Epidermal melanocyte (primary cell): ENCODE measurements at regions not wholly inside any gene's neighbourhood (a gene's known extent, or its start where the extent isn't known, plus 50 kb on each side); places are given as distances from the start of the nearest gene placed in this dataset.
"Not testable (repeated sequence)": the region's sequence is repeated elsewhere in the genome, so short reads cannot be mapped to it uniquely, and the experiment has no call there.

Experiments
- DNase-seq: peaks from one replicate; pipeline ENCODE4 v3.0.0; 2011; ENCODE audit warnings: low spot score; ENCODE audit not compliant: insufficient read length

DNA sequence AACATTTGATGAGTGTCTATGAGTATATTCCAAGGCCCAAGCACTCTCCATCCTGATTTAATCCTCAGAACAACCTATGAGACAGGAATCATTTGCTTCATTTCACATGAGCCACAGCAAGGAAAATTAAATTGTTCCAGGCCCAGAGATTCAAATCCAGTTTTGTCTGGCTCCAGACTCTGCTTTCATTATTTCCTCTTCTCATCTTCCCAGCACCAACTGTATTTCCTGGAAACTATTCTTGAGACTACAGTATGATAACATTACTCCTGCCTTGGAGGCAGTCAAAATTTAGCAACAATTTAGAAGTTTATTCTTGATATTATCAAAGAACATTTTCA lies 194.5 kb downstream of the ZNF608 start:
- DNase-seq: no peak

- no peak for DNase-seq
These were observed 195.7 kb downstream of the ZNF608 start for GRCh38 chr5:124550731-124551130.

DNA sequence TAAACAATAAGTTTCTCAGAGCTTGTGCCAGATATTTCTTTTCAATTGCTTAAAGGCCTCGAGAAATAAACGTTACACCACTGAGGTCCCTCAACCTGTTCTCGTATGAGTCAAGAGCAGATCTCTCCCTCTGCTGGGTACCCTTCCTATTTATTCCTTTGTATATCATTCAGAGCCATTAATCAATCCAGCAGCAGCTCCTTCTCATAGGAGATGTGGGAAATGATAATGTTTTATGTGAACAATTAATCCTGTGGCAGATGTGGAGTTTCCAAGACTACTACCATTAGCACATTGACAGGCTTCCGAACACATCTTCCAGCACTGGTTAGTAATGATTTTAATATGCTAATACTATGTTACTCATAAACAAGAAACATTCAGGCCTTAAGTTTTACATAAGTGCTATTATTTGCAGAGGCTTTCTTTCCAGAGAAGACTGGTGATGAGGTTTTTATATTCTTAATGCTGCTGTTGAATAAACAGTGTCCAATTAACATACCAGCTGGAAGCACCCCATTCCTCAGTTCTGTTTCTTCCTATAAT lies 196.5 kb downstream of the ZNF608 start:
- no peak for DNase-seq

DNA sequence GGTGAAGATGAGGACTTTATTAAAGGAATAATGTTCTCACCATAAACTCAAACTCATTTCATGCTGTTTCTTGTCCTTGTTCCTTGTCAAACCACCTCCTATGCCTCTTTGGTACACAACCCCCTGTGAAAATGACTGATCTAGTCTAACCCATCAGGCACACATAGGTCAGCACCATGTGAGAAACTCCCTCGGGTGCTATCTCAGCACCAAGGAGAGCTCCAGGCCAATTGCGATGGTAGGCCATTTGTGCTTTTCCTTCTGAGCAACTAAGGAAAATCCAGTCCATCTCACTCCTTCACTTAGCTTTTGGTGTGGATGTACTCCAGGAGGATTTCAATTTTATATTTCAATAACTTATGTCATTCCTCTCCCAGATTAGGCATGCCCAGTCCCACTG lies 199.8 kb downstream of the ZNF608 start:
- DNase-seq: no peak

DNA sequence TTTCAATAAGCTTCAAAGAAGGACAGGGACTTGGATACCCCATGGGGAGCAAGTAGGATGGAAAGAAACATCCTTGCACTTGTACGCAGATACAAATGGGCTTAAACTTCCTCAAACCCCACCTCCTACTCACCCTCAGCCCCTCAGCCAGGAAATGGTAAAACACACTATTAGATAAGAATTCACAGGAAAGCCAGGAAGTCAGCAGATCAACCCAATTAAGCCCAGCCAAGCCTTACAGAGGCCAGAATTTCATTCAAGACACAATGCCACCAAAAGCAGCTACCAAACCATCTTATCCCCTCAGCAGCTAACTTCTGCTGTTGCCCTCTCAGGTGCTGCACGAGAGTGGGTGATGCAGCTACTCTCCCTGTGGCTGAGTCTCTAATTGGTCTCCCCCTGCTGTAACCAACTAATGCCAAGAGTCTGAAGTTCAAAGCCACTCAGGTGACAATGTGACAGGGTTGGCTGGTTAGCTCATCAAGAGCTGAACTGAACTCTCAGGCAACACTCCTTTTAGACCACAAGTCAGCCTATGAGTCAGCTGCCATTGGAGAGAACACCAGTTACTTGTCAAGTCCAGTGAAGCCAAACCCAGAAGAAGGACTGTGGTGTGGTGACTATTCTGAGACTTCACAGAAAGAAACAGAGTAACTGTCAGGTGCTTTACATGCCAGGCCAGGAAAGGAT lies 201.9 kb downstream of the ZNF608 start:
- no peak for DNase-seq

DNA sequence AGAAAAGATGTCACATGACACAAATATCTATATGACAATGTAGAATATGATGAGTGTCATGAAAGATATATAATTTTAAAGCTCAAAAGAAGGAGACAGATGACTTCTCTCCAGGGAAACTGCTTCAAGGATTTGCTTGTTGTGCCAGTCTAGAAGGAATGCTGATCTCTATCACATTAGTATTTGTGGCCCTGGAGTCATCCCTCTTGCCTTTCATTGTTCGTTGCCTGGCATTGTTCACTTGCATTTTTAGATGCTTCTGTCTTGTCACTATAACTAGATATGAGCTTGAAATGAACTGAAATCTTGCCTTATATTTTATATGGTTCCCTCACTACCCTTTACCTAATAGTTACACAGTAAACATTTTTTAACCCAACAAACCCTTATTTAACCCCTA lies 207.5 kb downstream of the ZNF608 start:
- no peak for DNase-seq

GRCh38 chr5:124538191-124538590 lies 208.2 kb downstream of the ZNF608 start:
- DNase-seq: no peak

DNA sequence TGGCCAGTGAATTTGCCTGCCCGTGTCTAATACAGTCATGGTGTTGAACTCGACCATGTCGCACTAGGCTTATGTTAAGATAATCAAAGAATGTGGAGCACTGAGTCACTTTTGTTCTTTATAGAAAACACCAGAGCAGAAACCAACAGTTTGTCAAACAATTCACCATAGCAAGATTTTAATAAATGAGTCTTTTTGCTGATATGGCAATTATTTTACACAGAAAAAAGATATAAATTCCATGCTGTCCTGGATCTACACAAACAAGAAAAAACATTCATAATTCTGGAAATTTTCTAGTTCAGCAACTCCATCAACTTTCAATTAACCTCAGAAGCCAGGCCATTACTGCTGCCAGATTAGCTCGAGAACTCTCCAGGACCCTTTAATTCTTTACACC lies 208.9 kb downstream of the ZNF608 start:
- no peak for DNase-seq

GRCh38 chr5:124537107-124537506 lies 209.3 kb downstream of the ZNF608 start:
- no peak for DNase-seq

DNA sequence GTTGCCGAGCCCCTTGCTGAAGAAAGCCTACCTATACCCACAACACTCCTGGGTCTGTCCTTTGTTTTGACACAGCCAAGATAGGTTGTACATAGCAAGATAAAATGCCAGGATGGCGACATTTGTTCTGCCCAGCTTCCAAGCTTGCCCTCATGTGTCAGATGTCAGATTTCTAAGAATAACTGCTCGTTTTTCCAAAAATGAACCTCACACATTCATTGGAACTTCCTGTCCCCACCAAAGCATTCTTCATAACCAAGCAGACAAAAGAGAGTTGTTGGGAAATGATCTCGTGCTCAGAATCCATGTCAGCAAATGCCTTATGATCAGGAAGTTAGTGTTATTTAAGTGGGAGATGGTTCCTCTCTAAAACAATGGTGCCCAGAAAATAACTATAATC lies 210.1 kb downstream of the ZNF608 start:
- DNase-seq: no peak

DNA sequence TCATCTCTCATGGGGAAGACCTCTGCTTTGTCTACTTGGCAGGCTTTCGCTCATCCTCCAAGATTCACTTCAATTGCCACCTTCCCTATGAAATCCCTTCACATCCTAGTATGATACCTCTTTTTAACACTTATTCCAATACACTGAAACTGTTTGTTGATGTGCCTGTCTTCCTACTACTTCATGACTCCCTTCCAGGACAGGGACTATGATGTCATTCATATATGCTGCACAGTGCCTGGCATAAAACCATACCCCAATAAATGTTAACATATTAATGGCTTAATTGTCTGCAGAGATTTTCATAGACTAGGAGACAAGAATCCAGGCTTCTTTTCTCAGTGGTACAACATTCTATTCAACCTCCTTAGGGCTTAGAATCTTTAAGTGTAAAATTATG lies 215.5 kb downstream of the ZNF608 start:
- no peak for DNase-seq

DNA sequence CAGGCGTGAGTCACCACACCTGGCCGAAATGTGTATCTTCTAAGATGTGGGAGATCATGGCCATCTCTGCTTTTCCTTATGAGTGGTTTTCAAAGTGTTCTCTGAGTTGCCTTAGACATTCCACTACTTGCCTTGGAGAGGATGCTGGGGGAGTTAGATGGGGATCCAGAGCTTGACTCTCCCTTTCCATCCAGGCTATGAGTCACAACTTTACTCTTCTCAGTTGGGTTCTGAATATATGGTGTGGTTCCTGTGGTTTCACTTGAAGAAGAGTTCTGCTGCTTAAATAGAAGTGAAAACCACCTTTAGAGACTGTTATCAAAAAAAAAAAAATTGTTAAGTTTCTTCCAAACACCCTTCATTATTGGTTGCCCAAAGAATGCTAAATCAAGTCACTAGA lies 217.6 kb downstream of the ZNF608 start:
- DNase-seq: no peak

DNA sequence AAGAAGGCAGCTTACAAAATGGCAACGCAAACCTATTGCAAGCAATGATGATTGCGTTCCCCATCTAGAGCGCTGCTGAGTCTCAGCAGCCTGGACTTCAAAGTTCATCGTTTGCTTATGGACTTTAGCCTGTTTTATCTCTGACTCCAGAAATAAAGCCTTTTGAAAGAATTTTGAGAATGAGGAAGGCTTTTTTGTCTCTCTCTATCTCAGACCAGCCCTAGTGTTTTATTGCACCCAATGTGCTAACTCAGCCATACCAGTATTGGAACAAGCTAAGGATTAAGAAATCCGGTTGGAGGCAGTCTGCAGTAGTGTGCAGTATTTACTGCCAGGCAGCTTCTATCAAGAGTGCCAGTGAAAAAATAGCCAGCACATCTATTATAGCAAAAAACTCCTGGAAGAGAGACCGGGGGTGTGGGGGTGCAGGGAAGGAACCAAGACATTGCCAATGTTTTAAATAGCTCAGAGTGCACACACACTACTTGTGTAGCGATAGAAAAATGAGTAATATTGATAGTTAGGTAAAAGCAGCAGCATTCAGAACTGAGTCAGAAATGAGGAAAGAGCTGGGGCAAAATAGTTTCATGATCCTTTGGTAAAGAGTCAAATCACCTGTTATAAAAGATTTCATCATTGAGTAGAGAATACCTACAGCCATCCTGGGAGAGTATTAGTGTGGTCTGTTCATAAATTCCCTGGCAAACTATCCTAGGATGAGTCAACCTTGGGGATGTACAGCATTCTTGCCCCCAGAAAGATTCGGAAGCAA lies 219.0 kb downstream of the ZNF608 start:
- no peak for DNase-seq

DNA sequence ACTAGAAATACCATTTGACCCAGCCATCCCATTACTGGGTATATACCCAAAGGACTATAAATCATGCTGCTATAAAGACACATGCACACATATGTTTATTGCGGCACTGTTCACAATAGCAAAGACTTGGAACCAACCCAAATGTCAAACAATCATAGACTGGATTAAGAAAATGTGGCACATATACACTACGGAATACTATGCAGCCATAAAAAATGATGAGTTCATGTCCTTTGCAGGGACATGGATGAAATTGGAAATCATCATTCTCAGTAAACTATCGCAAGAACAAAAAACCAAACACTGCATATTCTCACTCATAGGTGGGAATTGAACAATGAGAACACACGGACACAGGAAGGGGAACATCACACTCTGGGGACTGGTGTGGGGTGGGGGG lies 220.4 kb downstream of the ZNF608 start:
- not testable (repeated sequence) for DNase-seq

DNA sequence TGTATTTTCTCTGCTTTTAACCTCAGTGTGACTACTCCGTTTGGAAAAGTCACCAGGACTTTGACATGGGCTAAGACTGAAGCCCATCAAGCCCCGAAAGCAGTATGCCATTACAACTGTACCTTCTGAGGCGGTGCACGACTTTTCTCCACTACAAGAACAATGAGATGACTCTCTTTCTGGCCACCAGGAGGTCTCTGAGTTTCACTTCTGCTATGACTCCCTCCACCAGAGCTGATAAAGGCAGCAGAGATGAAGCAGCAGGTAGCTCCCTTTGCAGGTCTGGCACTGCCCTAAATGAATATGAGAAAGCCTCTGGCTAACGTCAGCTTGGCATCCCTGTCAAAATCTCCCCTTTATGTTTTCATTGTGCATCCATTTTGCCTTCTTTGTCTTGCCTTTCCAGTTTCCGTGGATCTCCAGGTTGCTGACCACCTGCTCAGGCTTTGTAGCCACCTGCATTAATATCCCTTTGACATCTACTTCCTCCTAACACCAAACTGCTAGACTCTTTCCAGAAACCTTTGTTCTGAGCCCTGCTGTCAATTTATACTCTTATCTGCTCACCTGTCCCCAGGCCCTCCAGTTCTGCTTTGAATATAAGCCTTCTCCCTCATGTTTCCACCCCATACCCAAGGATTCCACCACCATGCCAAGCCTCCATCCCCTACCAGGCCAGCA lies 221.7 kb downstream of the ZNF608 start:
- no peak for DNase-seq

DNA sequence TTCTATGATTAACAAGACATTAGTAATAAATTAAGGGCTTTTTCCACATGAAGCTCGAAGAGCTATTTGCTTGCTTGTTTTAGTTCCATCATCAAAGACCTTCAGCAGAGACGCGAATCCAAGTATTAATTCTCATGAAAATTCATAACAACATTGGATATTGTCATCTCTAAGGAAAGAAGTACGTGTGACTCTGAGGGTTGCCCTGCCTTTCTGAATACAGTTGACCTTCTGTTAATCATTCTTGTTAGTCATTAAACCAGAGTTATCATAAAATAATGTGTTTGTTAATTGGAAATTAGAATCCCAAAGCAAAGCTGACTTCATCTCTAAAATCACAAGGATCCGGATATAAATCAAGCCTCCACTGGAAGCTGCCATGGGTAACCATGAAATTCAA lies 222.5 kb downstream of the ZNF608 start:
- no peak for DNase-seq

- no peak for DNase-seq
These were observed 223.4 kb downstream of the ZNF608 start for GRCh38 chr5:124522992-124523391.

GRCh38 chr5:124521461-124522230 lies 224.8 kb downstream of the ZNF608 start:
- no peak for DNase-seq

DNA sequence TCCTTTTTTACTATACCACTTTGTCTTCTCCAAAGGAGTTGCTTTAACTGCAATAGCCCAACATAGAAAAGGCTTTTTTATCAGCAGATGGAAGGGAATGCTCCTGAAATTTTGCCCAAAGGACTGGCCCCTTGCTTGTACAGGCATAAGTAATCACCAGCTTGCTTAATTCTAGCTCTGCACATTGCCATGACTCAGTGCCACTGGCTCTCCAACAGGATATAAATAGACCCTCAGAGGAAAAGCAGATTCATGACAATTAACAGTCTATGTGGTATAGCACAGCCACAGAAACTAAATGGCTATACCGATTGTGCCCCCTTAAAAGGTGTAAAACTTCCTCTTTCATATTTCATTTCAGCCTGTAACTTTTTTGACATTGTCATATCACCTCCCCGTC lies 227.0 kb downstream of the ZNF608 start:
- DNase-seq: peak; percentile 31

- no peak for DNase-seq
These were observed 229.9 kb downstream of the ZNF608 start for GRCh38 chr5:124516567-124516966.

DNA sequence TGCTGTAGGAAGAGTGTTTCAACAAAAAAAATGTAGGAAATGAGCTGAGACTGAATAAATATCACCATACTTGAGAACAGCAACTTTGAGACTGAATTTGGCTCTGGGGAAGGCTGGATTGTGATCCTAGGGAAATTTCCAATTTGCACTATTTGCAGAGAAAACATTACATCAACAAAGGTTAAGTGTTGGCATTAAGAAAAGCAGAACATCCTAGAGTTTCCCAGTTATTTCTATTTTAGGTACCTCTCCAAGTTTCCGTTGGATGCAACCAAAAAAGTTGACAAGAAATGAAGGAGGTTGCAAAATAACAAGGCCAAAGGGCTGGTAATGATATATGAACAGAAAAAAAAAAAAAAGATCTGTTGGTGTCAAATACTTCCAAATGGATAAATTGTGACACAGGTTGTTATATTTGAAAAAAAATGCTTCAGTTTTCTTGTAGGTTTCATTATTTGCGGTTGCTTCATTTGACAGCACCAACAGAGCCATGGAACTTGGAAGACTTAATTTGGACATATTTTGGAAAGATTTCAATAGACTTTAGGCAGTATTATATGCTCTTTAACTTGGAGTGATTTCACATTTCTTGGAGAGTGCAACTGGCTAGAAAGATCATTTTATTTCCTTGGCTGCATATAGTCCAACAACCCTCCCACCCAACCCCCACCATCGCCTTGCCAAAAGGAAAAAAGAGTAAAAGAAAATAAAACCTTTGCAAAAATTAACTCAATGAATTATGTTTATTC lies 230.8 kb downstream of the ZNF608 start:
- DNase-seq: no peak
